ENCODE measurements at regions not wholly inside any gene's neighbourhood (a gene's known extent, or its start where the extent isn't known, plus 50 kb on each side); places are given as distances from the start of the nearest gene placed in this dataset.

DNA sequence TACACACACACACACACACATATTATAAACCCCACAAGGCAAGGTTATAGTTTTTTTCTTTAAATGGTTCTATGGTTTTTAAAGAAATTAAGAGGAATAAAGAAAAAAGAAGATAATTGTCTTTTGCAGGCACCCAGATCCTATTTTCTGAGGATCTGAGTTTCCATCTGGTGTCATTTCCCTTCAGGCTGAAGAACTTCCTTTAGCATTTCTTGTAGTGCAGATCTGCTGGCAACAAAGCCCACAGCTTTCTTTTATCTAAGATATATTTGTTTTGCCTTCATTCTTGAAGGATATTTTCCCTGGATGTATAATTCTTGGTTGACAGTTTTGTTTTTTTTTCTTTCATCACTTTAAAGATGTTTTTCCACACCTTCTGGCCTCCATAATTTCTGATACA is 57.6 kb upstream of the PMEPA1 start:
- TF ChIP-seq POLR2AphosphoS5 (IDR thresholded peaks at IDR 0.05; ENCODE audit: low read depth, low read length) (no peak), TAF1 (IDR thresholded peaks at IDR 0.05; ENCODE audit: borderline replicate concordance, insufficient read depth, low read length) (no peak), FOXP2 (optimal IDR thresholded peaks at IDR 0.05; ENCODE audit: borderline replicate concordance, extremely low read depth, extremely low read length, insufficient read depth) (no peak), SIN3A (IDR thresholded peaks at IDR 0.05; ENCODE audit: borderline replicate concordance, insufficient read depth, low read length) (no peak)
- TF ChIP-seq, protein P1, sequence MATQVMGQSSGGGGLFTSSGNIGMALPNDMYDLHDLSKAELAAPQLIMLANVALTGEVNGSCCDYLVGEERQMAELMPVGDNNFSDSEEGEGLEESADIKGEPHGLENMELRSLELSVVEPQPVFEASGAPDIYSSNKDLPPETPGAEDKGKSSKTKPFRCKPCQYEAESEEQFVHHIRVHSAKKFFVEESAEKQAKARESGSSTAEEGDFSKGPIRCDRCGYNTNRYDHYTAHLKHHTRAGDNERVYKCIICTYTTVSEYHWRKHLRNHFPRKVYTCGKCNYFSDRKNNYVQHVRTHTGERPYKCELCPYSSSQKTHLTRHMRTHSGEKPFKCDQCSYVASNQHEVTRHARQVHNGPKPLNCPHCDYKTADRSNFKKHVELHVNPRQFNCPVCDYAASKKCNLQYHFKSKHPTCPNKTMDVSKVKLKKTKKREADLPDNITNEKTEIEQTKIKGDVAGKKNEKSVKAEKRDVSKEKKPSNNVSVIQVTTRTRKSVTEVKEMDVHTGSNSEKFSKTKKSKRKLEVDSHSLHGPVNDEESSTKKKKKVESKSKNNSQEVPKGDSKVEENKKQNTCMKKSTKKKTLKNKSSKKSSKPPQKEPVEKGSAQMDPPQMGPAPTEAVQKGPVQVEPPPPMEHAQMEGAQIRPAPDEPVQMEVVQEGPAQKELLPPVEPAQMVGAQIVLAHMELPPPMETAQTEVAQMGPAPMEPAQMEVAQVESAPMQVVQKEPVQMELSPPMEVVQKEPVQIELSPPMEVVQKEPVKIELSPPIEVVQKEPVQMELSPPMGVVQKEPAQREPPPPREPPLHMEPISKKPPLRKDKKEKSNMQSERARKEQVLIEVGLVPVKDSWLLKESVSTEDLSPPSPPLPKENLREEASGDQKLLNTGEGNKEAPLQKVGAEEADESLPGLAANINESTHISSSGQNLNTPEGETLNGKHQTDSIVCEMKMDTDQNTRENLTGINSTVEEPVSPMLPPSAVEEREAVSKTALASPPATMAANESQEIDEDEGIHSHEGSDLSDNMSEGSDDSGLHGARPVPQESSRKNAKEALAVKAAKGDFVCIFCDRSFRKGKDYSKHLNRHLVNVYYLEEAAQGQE (IDR thresholded peaks at IDR 0.05; ENCODE audit: insufficient read depth in 1 of 2, low read depth in 2 of 2, low read length in 2 of 2): no peak

DNA sequence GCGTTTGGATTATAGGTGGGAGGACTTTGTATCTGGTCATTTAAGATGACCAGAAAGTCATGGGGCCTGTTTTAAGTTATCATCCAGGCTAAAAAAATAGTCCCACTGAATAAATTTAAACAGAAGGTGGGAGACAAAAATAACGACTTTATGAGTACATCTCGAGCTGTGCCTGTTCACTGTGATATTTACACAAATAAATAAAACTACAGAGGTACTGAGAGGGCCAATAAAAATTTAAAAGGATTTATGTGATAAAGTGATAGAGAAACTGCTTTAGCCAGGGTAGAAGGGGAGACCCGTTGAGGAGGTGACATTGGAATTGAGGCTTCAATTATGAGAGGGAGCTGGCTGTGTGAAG is 53.4 kb upstream of the PMEPA1 start:
- TF ChIP-seq SIN3A (IDR thresholded peaks at IDR 0.05; ENCODE audit: borderline replicate concordance, insufficient read depth, low read length): no peak
- no peak for TF ChIP-seq TAF1 (IDR thresholded peaks at IDR 0.05; ENCODE audit: borderline replicate concordance, insufficient read depth, low read length)
- TF ChIP-seq, protein P1 (IDR thresholded peaks at IDR 0.05; ENCODE audit: insufficient read depth in 1 of 2, low read depth in 2 of 2, low read length in 2 of 2): no peak
- no peak for TF ChIP-seq POLR2AphosphoS5 (IDR thresholded peaks at IDR 0.05; ENCODE audit: low read depth, low read length)
- no peak for TF ChIP-seq FOXP2 (optimal IDR thresholded peaks at IDR 0.05; ENCODE audit: borderline replicate concordance, extremely low read depth, extremely low read length, insufficient read depth)

DNA sequence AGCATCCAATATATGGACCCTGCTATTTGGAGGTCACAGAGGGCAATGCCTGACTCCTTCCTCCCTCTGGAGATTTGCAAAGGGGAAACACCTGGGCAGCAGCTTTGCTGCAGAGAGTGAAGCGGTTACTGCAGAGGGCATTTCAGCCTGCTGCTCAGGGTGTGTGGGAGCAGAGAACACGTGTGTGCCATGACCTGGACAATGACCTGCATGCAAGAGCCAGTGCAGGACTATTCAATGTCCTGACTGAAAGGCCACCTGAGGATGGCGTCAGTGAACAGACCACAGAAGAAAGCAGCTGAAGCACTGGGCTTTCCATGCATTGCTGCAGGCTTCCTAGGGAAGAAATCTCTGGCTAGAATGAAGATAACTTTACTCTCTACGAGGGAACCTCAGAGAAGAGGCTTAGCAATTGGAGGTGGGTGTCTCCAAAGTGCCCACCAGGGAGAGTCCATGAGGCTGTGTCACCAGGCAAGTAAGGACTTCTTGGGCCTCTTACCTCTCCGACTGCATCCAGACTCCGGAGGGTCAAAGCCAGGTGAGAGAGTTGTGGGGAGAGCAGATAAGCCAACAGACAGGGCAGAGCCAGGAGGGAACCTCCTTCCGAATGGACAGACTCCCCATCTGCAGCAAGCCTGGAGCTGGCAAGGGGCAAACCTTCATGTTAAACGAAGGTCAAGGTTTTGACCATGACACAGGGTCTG is 52.9 kb upstream of the PMEPA1 start:
- TF ChIP-seq TAF1 (IDR thresholded peaks at IDR 0.05; ENCODE audit: borderline replicate concordance, insufficient read depth, low read length): no peak
- no peak for TF ChIP-seq FOXP2 (optimal IDR thresholded peaks at IDR 0.05; ENCODE audit: borderline replicate concordance, extremely low read depth, extremely low read length, insufficient read depth)
- TF ChIP-seq, protein P1 (IDR thresholded peaks at IDR 0.05; ENCODE audit: insufficient read depth in 1 of 2, low read depth in 2 of 2, low read length in 2 of 2): no peak
- TF ChIP-seq POLR2AphosphoS5 (IDR thresholded peaks at IDR 0.05; ENCODE audit: low read depth, low read length): no peak
- TF ChIP-seq SIN3A (IDR thresholded peaks at IDR 0.05; ENCODE audit: borderline replicate concordance, insufficient read depth, low read length): no peak

DNA sequence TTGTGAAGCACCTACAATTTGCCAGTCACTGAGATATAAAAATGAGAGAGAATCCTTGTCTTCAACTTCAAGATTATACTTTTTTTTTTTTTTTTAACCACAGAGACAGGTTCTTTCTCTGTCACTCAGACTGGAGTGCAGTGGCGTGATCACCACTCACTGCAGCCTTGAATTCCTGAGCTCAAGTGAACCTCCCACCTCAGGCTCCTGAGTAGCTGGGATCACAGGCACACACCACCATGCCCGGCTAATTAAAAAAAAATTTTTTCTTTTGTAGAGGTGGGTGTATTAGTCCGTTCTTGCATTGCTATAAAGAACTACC is 51.6 kb upstream of the PMEPA1 start:
- TF ChIP-seq, protein P1 (IDR thresholded peaks at IDR 0.05; ENCODE audit: insufficient read depth in 1 of 2, low read depth in 2 of 2, low read length in 2 of 2): no peak
- TF ChIP-seq FOXP2 (optimal IDR thresholded peaks at IDR 0.05; ENCODE audit: borderline replicate concordance, extremely low read depth, extremely low read length, insufficient read depth) (no peak), TAF1 (IDR thresholded peaks at IDR 0.05; ENCODE audit: borderline replicate concordance, insufficient read depth, low read length) (no peak), POLR2AphosphoS5 (IDR thresholded peaks at IDR 0.05; ENCODE audit: low read depth, low read length) (no peak), SIN3A (IDR thresholded peaks at IDR 0.05; ENCODE audit: borderline replicate concordance, insufficient read depth, low read length) (no peak)
